HepG2 (cell line): ENCODE measurements at regions not wholly inside any gene's neighbourhood (a gene's known extent, or its start where the extent isn't known, plus 50 kb on each side); places are given as distances from the start of the nearest gene placed in this dataset.

Experiments used
- CBX5 ChIP-seq: sonication (generic); formaldehyde crosslinking; IDR thresholded peaks from 2 replicates; pipeline ENCODE4 v1.4.0; 2020; ENCODE audit warnings: missing genetic modification reagents, borderline replicate concordance
- ESRRA ChIP-seq: sonication (generic); formaldehyde crosslinking; IDR thresholded peaks from 2 replicates; pipeline ENCODE4 v1.5.1; 2020; ENCODE audit warnings: mild to moderate bottlenecking, low read depth, missing genetic modification reagents
- HNRNPK ChIP-seq: fragments of 200-400 bp; formaldehyde crosslinking; IDR thresholded peaks from 2 replicates; pipeline ENCODE4 v1.6.1; 2018; ENCODE audit warnings: low read length, low read depth, moderate library complexity, mild to moderate bottlenecking; ENCODE audit not compliant: poor library complexity, severe bottlenecking
- POLR2A ChIP-seq, 2 experiments: IDR thresholded peaks; 2 replicates each; pipeline ENCODE4 v1.6.1; 2011; ENCODE audit warnings: low read depth in 2 of 2, low read length in 2 of 2, mild to moderate bottlenecking in 1 of 2, moderate library complexity in 1 of 2; ENCODE audit not compliant: insufficient read depth in 1 of 2
- RAD21 ChIP-seq: fragments of 450-650 bp; formaldehyde crosslinking; IDR thresholded peaks from 2 replicates; pipeline ENCODE4 v1.5.0; 2020; ENCODE audit warnings: mild to moderate bottlenecking
- RNF2 ChIP-seq: fragments of 450-650 bp; conservative IDR thresholded peaks from 2 replicates; pipeline ENCODE4 v1.6.1; 2016; ENCODE audit warnings: low read depth
- ZNF44 ChIP-seq: sonication (generic); formaldehyde crosslinking; IDR thresholded peaks from 2 replicates; pipeline ENCODE4 v1.5.1; 2020; ENCODE audit warnings: mild to moderate bottlenecking, missing genetic modification reagents
- ZNF766 ChIP-seq: sonication (generic); formaldehyde crosslinking; IDR thresholded peaks from 2 replicates; pipeline ENCODE4 v1.5.0; 2020; ENCODE audit warnings: missing genetic modification reagents, borderline replicate concordance
- TF ChIP-seq, protein P1 (sequence below): sonication (generic); formaldehyde crosslinking; IDR thresholded peaks from 2 replicates; pipeline ENCODE4 v1.4.0; 2020; ENCODE audit warnings: mild to moderate bottlenecking, low read depth, missing genetic modification reagents
- TF ChIP-seq, protein P2 (sequence below): sonication (generic); formaldehyde crosslinking; IDR thresholded peaks from 2 replicates; pipeline ENCODE4 v1.4.0; 2020; ENCODE audit warnings: mild to moderate bottlenecking, missing genetic modification reagents
- TF ChIP-seq, protein P3 (sequence below): sonication (generic); formaldehyde crosslinking; IDR thresholded peaks from 2 replicates; pipeline ENCODE4 v1.4.0; 2020; ENCODE audit warnings: mild to moderate bottlenecking, missing genetic modification reagents
- TF ChIP-seq, protein P4 (sequence below): sonication (generic); formaldehyde crosslinking; IDR thresholded peaks from 2 replicates; pipeline ENCODE4 v1.9.0; 2022; ENCODE audit warnings: low read depth, missing genetic modification reagents

DNA sequence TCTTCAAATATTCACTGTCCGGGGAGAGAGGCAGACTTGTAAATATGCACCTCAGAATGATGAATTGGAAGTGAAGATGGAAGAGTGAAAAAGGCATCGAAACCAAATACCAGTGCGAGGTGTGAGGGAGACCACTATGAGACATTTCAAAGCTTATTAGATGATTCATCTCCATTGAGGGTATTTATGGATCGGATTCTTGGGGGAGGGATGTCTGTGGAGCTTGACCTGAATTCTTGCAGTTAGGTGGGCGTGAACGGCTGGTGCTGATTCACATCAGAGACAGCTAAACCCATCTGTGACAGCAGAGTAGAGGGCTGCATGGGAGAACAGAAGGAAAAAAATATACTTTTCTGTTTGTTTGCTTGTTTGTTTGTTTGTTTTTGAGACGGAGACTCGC is 677.2 kb downstream of the AACS start:
- TF ChIP-seq, protein P1, sequence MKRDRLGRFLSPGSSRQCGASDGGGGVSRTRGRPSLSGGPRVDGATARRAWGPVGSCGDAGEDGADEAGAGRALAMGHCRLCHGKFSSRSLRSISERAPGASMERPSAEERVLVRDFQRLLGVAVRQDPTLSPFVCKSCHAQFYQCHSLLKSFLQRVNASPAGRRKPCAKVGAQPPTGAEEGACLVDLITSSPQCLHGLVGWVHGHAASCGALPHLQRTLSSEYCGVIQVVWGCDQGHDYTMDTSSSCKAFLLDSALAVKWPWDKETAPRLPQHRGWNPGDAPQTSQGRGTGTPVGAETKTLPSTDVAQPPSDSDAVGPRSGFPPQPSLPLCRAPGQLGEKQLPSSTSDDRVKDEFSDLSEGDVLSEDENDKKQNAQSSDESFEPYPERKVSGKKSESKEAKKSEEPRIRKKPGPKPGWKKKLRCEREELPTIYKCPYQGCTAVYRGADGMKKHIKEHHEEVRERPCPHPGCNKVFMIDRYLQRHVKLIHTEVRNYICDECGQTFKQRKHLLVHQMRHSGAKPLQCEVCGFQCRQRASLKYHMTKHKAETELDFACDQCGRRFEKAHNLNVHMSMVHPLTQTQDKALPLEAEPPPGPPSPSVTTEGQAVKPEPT, result no peak
- TF ChIP-seq HNRNPK (no peak), RAD21 (CRISPR knock-in tag) (no peak), ZNF766 (CRISPR knock-in tag) (no peak), CBX5 (no peak), ESRRA (CRISPR knock-in tag) (no peak), ZNF44 (CRISPR knock-in tag) (no peak), POLR2A (IDR thresholded peaks at IDR 0.05; ENCODE audit: insufficient read depth in 1 of 2, low read depth in 2 of 2, low read length in 2 of 2) (no peak), RNF2 (no peak)
- TF ChIP-seq, protein P2, sequence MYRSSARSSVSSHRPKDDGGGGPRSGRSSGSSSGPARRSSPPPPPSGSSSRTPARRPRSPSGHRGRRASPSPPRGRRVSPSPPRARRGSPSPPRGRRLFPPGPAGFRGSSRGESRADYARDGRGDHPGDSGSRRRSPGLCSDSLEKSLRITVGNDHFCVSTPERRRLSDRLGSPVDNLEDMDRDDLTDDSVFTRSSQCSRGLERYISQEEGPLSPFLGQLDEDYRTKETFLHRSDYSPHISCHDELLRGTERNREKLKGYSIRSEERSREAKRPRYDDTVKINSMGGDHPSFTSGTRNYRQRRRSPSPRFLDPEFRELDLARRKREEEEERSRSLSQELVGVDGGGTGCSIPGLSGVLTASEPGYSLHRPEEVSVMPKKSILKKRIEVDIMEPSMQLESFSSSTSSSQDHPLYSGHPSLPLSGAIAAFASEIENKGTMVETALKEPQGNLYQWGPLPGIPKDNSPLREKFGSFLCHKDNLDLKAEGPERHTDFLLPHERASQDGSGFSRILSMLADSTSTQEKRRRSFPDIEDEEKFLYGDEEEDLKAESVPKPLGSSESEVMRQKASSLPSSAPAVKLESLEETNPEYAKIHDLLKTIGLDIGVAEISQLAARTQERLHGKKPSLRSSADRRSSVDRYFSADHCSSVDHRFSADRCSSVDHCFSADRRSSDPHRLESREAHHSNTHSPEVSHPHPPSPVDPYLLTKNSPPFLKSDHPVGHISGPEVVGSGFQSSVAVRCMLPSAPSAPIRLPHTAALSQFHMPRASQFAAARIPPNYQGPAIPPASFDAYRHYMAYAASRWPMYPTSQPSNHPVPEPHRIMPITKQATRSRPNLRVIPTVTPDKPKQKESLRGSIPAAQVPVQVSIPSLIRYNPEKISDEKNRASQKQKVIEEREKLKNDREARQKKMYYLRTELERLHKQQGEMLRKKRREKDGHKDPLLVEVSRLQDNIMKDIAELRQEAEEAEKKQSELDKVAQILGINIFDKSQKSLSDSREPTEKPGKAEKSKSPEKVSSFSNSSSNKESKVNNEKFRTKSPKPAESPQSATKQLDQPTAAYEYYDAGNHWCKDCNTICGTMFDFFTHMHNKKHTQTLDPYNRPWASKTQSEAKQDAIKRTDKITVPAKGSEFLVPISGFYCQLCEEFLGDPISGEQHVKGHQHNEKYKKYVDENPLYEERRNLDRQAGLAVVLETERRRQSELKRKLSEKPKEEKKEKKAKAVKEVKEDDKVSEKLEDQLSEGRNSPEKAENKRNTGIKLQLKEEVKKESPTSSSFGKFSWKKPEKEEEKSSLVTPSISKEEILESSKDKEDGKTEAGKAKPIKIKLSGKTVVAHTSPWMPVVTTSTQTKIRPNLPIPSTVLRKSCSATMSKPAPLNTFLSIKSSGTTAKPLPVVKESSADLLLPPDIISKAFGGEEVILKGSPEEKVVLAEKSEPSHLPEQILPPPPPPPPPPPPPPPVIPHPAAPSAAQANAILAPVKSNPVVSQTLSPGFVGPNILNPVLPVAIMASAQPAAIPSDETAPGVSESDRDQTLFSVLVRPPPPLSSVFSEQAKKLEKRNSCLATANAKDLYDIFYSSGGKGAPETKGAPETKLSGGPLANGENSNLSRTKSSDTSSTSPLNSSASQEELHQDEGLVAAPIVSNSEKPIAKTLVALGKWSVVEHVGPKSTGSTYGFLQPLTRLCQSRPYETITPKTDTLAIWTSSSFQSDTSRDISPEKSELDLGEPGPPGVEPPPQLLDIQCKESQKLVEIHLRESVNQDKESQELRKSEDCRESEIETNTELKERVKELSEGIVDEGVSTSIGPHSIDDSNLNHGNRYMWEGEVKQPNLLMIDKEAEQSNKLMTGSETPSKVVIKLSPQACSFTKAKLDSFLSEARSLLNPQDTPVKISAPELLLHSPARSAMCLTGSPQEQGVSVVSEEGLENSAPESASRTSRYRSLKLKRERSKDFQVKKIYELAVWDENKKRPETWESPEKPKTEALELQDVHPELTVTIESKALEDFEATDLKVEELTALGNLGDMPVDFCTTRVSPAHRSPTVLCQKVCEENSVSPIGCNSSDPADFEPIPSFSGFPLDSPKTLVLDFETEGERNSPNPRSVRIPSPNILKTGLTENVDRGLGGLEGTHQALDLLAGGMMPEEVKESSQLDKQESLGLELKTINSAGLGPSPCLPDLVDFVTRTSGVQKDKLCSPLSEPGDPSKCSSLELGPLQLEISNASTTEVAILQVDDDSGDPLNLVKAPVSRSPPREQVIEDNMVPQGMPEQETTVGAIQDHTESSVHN, result no peak
- TF ChIP-seq, protein P3, sequence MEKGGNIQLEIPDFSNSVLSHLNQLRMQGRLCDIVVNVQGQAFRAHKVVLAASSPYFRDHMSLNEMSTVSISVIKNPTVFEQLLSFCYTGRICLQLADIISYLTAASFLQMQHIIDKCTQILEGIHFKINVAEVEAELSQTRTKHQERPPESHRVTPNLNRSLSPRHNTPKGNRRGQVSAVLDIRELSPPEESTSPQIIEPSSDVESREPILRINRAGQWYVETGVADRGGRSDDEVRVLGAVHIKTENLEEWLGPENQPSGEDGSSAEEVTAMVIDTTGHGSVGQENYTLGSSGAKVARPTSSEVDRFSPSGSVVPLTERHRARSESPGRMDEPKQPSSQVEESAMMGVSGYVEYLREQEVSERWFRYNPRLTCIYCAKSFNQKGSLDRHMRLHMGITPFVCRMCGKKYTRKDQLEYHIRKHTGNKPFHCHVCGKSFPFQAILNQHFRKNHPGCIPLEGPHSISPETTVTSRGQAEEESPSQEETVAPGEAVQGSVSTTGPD, result no peak
- TF ChIP-seq, protein P4, sequence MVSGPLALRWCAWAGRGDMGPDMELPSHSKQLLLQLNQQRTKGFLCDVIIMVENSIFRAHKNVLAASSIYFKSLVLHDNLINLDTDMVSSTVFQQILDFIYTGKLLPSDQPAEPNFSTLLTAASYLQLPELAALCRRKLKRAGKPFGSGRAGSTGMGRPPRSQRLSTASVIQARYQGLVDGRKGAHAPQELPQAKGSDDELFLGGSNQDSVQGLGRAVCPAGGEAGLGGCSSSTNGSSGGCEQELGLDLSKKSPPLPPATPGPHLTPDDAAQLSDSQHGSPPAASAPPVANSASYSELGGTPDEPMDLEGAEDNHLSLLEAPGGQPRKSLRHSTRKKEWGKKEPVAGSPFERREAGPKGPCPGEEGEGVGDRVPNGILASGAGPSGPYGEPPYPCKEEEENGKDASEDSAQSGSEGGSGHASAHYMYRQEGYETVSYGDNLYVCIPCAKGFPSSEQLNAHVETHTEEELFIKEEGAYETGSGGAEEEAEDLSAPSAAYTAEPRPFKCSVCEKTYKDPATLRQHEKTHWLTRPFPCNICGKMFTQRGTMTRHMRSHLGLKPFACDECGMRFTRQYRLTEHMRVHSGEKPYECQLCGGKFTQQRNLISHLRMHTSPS (CRISPR knock-in tag), result no peak
